Mesenchymal stem cell (in vitro differentiated cells and primary cell): ENCODE measurements at regions not wholly inside any gene's neighbourhood (a gene's known extent, or its start where the extent isn't known, plus 50 kb on each side); places are given as distances from the start of the nearest gene placed in this dataset.

ENCODE experiments used
- DNase-seq: peaks from one replicate; pipeline ENCODE4 v3.0.0-alpha.2; 2013
- H2AFZ ChIP-seq: one replicate; pipeline ENCODE4 v1.6.1; 2013; ENCODE audit warnings: low read depth, mild to moderate bottlenecking, control low read depth, inconsistent platforms, low read length, moderate library complexity
- H2AK5ac ChIP-seq: 2 replicates; pipeline ENCODE4 v1.6.1; 2013; ENCODE audit warnings: low read length, moderate library complexity, mild to moderate bottlenecking, inconsistent platforms; ENCODE audit not compliant: severe bottlenecking
- H2BK120ac ChIP-seq: one replicate; pipeline ENCODE4 v1.6.1; 2013; ENCODE audit warnings: low read depth, mild to moderate bottlenecking, inconsistent platforms, low read length, moderate library complexity
- H2BK12ac ChIP-seq, 2 experiments: one replicate each; pipeline ENCODE4 v1.6.1; 2013; ENCODE audit warnings: inconsistent platforms in 2 of 2, low read length in 2 of 2, mild to moderate bottlenecking in 2 of 2, moderate library complexity in 2 of 2, control low read depth in 1 of 2
- H2BK15ac ChIP-seq: one replicate; pipeline ENCODE4 v1.6.1; 2013; ENCODE audit warnings: mild to moderate bottlenecking, low read depth, inconsistent platforms; ENCODE audit not compliant: poor library complexity, severe bottlenecking
- H2BK5ac ChIP-seq: 2 replicates; pipeline ENCODE4 v1.6.1; 2013; ENCODE audit warnings: low read depth, mild to moderate bottlenecking, low read length, control low read depth, inconsistent platforms; ENCODE audit not compliant: poor library complexity, severe bottlenecking
- H3K14ac ChIP-seq, 2 experiments: one replicate each; pipeline ENCODE4 v1.6.1; 2013; ENCODE audit warnings: inconsistent platforms in 2 of 2, low read length in 2 of 2, control low read depth in 1 of 2, mild to moderate bottlenecking in 1 of 2, moderate library complexity in 1 of 2
- H3K18ac ChIP-seq, 2 experiments: one replicate each; pipeline ENCODE4 v1.6.1; 2013; ENCODE audit warnings: inconsistent platforms in 2 of 2, low read length in 2 of 2, control low read depth in 1 of 2, low read depth in 1 of 2, mild to moderate bottlenecking in 1 of 2
- H3K23ac ChIP-seq, 2 experiments: one replicate each; pipeline ENCODE4 v1.6.1; 2013; ENCODE audit warnings: inconsistent platforms in 2 of 2, low read length in 2 of 2, mild to moderate bottlenecking in 2 of 2, moderate library complexity in 2 of 2, control low read depth in 1 of 2
- H3K27ac ChIP-seq: 2 replicates; pipeline ENCODE4 v1.5.1; 2013; ENCODE audit warnings: mild to moderate bottlenecking, moderate library complexity, low read length, control low read depth, inconsistent platforms; ENCODE audit not compliant: poor library complexity, severe bottlenecking
- H3K27me3 ChIP-seq, 2 experiments: 2 replicates each; pipeline versions ENCODE4 v1.6.1 to v1.7.0; 2013; ENCODE audit warnings: low read length in 2 of 2, mild to moderate bottlenecking in 2 of 2, moderate library complexity in 2 of 2, control low read depth in 1 of 2, inconsistent platforms in 1 of 2; ENCODE audit not compliant: control insufficient read depth in 1 of 2, insufficient read depth in 1 of 2
- H3K36me3 ChIP-seq, 2 experiments: 2 replicates each; pipeline versions ENCODE4 v1.6.1 to v1.7.0; 2013; ENCODE audit warnings: low read length in 2 of 2, control low read depth in 1 of 2, inconsistent platforms in 1 of 2, low read depth in 1 of 2, mild to moderate bottlenecking in 1 of 2; ENCODE audit not compliant: insufficient read depth in 2 of 2, control insufficient read depth in 1 of 2
- H3K4ac ChIP-seq, 2 experiments: one replicate each; pipeline ENCODE4 v1.6.1; 2013; ENCODE audit warnings: inconsistent platforms in 2 of 2, low read length in 2 of 2, mild to moderate bottlenecking in 2 of 2, moderate library complexity in 2 of 2, control low read depth in 1 of 2, low read depth in 1 of 2
- H3K4me1 ChIP-seq: 2 replicates; pipeline ENCODE4 v1.6.1; 2013; ENCODE audit warnings: low read depth, low read length, control low read depth; ENCODE audit not compliant: control insufficient read depth, insufficient read depth
- H3K4me2 ChIP-seq: 2 replicates; pipeline ENCODE4 v1.6.1; 2013; ENCODE audit warnings: low read length, mild to moderate bottlenecking, inconsistent platforms; ENCODE audit not compliant: poor library complexity, severe bottlenecking
- H3K4me3 ChIP-seq, 2 experiments: 2 replicates each; pipeline versions ENCODE4 v1.5.1 to v1.7.0; 2013; ENCODE audit warnings: low read length in 2 of 2, mild to moderate bottlenecking in 2 of 2, control low read depth in 1 of 2, low read depth in 1 of 2; ENCODE audit not compliant: insufficient read depth in 1 of 2
- H3K79me1 ChIP-seq: replicated peaks from 2 replicates; pipeline ENCODE4 v1.6.1; 2013; ENCODE audit warnings: mild to moderate bottlenecking, control low read depth, low read length, inconsistent platforms; ENCODE audit not compliant: poor library complexity, severe bottlenecking
- H3K9ac ChIP-seq: 2 replicates; pipeline ENCODE4 v1.7.0; 2013; ENCODE audit warnings: mild to moderate bottlenecking, low read length, moderate library complexity
- H3K9me3 ChIP-seq: 2 replicates; pipeline ENCODE4 v1.7.0; 2013; ENCODE audit warnings: mild to moderate bottlenecking, low read length; ENCODE audit not compliant: control insufficient read depth
- H4K8ac ChIP-seq: one replicate; pipeline ENCODE4 v1.6.1; 2013; ENCODE audit warnings: inconsistent platforms, mild to moderate bottlenecking, low read length, moderate library complexity
- H4K91ac ChIP-seq: one replicate; pipeline ENCODE4 v1.6.1; 2013; ENCODE audit warnings: mild to moderate bottlenecking, low read length, inconsistent platforms
- WGBS: methylation state at CpG from one replicate; pipeline ENCODE4 v1.1.7; 2013; ENCODE audit warnings: mixed read lengths; 5-methylcytosine and 5-hydroxymethylcytosine counted together

DNA sequence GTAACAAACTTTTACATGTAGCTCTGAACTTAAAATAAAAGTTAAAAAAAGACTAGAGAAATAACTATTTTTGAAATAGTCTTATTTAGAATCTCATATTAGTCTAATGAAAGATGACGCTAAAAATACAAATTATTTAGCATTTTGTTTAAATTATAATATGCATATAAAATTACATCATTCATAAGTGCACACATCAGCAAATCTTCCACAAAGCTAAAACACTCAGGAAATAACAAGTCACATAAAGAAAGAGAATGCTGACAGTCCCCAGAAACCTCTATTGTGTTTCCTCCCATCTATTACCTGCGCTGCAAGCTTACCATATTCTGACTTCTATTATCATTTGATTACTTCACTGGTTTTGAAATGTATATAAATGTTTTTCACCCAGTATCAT, 986.9 kb upstream of the SEMA6A start:
- no peak overlapping the region for H2BK5ac ChIP-seq

DNA sequence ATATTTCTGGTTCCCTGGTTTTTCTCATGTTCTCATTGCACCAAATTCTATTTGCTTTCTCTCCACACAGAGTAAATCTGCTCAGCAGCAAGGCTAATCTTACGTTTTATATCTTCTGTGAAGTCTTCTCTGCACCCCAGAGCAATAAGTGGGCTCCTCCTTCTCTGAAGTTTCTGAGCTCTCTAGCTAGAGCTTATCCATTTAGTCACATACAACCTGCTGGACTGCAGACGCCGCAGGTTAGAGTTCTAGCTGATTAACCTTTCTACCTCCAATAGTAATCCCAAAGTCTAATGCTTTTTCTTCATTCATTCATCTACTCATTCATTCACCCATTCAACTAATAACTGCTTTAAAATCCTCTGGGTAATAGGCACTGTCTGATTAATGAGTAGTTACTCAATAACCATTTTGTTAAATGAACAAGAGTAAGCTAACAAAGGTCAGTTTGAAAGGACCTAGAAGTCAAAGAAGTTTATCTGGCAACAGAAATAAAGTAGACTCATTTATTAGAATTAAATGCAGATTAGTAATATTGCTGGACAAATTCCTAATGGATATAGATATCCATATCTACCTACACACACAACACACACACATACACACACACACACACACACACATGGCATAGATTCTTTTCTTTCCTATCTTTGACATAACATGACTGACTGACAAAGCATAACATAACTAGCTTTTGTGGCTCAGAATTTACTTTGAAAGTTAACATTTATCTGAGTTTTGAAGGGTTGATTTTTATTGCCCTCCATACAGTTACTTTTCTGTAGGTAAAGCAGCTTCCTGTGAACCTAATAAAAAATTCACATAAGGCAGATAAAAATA, 984.6 kb upstream of the SEMA6A start:
- no peak overlapping the region for H2BK5ac ChIP-seq
- H4K8ac ChIP-seq = no peak overlapping the region
- no peaks in the 10 kb centered on the region for H3K4me1 ChIP-seq
- H4K91ac ChIP-seq = no peak overlapping the region
- H3K14ac ChIP-seq = no peak overlapping the region
- no peak overlapping the region for H3K23ac ChIP-seq
- H2BK15ac ChIP-seq = no peak overlapping the region
- H2BK120ac ChIP-seq = no peak overlapping the region
- H2BK12ac ChIP-seq = no peak overlapping the region
- no peak overlapping the region for H3K4me2 ChIP-seq
- no peaks in the 10 kb centered on the region for H3K36me3 ChIP-seq
- no peak overlapping the region for H3K27ac ChIP-seq
- no peak overlapping the region for H3K9ac ChIP-seq
- no peaks in the 10 kb centered on the region for H3K79me1 ChIP-seq
- no peak for DNase-seq
- H2AK5ac ChIP-seq = no peak overlapping the region
- H3K18ac ChIP-seq = no peak overlapping the region
- no peaks in the 10 kb centered on the region for H3K9me3 ChIP-seq
- H2AFZ ChIP-seq = no peak overlapping the region
- H3K4ac ChIP-seq = no peak overlapping the region
- H3K4me3 ChIP-seq = no peak overlapping the region
- H3K27me3 ChIP-seq = no peaks in the 10 kb centered on the region
- WGBS = 92% methylated on average over 3 of the region's 3 CpGs

More for the DNA sequence above, 986.9 kb upstream of the SEMA6A start:
- no peaks in the 10 kb centered on the region for H3K9me3 ChIP-seq
- WGBS = no CpG with 5 or more reads among the region's 2 CpGs
- H2BK15ac ChIP-seq = no peak overlapping the region
- no peak for DNase-seq
- no peaks in the 10 kb centered on the region for H3K27me3 ChIP-seq
- H3K4me1 ChIP-seq = no peaks in the 10 kb centered on the region
- no peak overlapping the region for H3K18ac ChIP-seq
- no peak overlapping the region for H3K23ac ChIP-seq
- H3K9ac ChIP-seq = no peak overlapping the region
- H3K4ac ChIP-seq = no peak overlapping the region
- H2BK12ac ChIP-seq = no peak overlapping the region
- H2BK120ac ChIP-seq = no peak overlapping the region
- H3K4me2 ChIP-seq = no peak overlapping the region
- H3K36me3 ChIP-seq = no peaks in the 10 kb centered on the region
- H3K4me3 ChIP-seq = no peak overlapping the region
- no peaks in the 10 kb centered on the region for H3K79me1 ChIP-seq
- H3K14ac ChIP-seq = no peak overlapping the region
- no peak overlapping the region for H2AFZ ChIP-seq
- H4K91ac ChIP-seq = no peak overlapping the region
- H3K27ac ChIP-seq = no peak overlapping the region
- no peak overlapping the region for H2AK5ac ChIP-seq
- no peak overlapping the region for H4K8ac ChIP-seq

DNA sequence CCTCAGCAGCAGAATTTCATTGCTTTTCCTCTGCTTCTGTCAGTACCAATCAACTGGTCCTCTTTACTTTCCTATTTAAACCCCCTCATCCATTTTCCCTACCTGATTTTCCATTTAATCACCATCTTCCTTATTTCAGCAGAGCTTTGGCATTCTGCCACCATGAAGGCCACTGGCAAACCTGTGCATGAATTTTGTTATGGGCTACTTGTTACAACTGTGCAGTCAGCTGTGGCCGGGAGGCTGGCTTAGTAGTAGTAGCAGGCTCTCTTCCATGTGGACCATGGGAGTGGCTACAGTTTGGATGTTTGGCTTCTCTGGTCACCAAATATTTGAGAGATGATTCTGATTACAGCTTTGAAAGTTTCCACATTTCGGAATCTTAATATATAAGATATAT, 976.6 kb upstream of the SEMA6A start:
- 100% methylated on average over 1 of the region's 2 CpGs for WGBS
- Histone ChIP-seq H3K14ac (no peak overlapping the region), H3K4ac (no peak overlapping the region), H3K4me3 (no peak overlapping the region), H3K79me1 (no peaks in the 10 kb centered on the region), H3K27ac (no peak overlapping the region), H3K9ac (no peak overlapping the region), H3K4me2 (no peak overlapping the region), H2BK120ac (no peak overlapping the region), H2BK15ac (no peak overlapping the region), H3K23ac (no peak overlapping the region), H2BK5ac (no peak overlapping the region), H2AK5ac (no peak overlapping the region), H2AFZ (no peak overlapping the region), H3K9me3 (no peaks in the 10 kb centered on the region), H3K27me3 (no peaks in the 10 kb centered on the region), H3K36me3 (no peaks in the 10 kb centered on the region), H3K4me1 (no peaks in the 10 kb centered on the region), H2BK12ac (no peak overlapping the region), H4K91ac (no peak overlapping the region), H4K8ac (no peak overlapping the region), H3K18ac (no peak overlapping the region)
- DNase-seq = no peak

DNA sequence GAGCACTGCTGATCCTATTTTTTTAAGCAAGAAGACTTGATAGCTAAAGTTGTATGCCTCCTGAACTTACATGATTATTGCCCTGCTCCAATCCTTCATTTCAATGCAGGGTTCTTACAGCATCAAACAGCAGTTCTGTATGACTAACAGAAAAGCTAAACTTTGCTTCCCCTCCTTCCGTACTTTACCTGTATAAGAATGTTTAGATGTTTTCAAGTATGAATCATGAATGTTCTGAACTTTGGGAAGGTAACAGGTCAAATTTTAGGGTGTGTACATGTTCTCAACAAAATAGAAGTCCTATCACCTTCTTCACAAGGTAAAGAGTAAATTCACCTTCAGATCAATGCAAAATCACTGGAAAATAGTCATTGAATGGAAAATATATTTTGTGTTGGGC, 972.6 kb upstream of the SEMA6A start:
- no peak overlapping the region for H3K4ac ChIP-seq
- H2BK120ac ChIP-seq = no peak overlapping the region
- no peak overlapping the region for H3K23ac ChIP-seq
- H3K9ac ChIP-seq = no peak overlapping the region
- H3K4me3 ChIP-seq = no peak overlapping the region
- DNase-seq = no peak
- no peak overlapping the region for H2BK12ac ChIP-seq
- WGBS = no CpG with 5 or more reads among the region's 1 CpG
- no peaks in the 10 kb centered on the region for H3K9me3 ChIP-seq
- H3K4me1 ChIP-seq = no peaks in the 10 kb centered on the region
- no peak overlapping the region for H3K18ac ChIP-seq
- no peaks in the 10 kb centered on the region for H3K36me3 ChIP-seq
- H4K91ac ChIP-seq = no peak overlapping the region
- no peak overlapping the region for H4K8ac ChIP-seq
- H2AK5ac ChIP-seq = no peak overlapping the region
- no peak overlapping the region for H2BK15ac ChIP-seq
- H3K14ac ChIP-seq = no peak overlapping the region
- no peak overlapping the region for H3K4me2 ChIP-seq
- H3K27me3 ChIP-seq = no peaks in the 10 kb centered on the region
- H2AFZ ChIP-seq = no peak overlapping the region
- no peak overlapping the region for H2BK5ac ChIP-seq
- H3K79me1 ChIP-seq = no peaks in the 10 kb centered on the region
- no peak overlapping the region for H3K27ac ChIP-seq
